Activated naive CD4-positive, alpha-beta T cell treated with anti-CD3 and anti-CD28 coated beads, Interleukin-2, amount 50 U/mL, for 24 hours (primary cell): ENCODE measurements at regions not wholly inside any gene's neighbourhood (a gene's known extent, or its start where the extent isn't known, plus 50 kb on each side); places are given as distances from the start of the nearest gene placed in this dataset.

Source experiments
- H3K27ac Mint-ChIP-seq: one replicate; pipeline ENCODE4 v1.8.0; 2021; ENCODE audit warnings: mild to moderate bottlenecking, mixed read lengths
- H3K27me3 Mint-ChIP-seq: one replicate; pipeline ENCODE4 v1.8.0; 2021; ENCODE audit warnings: mixed read lengths
- H3K36me3 Mint-ChIP-seq: one replicate; pipeline ENCODE4 v1.8.0; 2021; ENCODE audit warnings: mixed read lengths
- H3K4me1 Mint-ChIP-seq: one replicate; pipeline ENCODE4 v1.8.0; 2021; ENCODE audit warnings: mixed read lengths
- H3K4me3 Mint-ChIP-seq: one replicate; pipeline ENCODE4 v1.8.0; 2021; ENCODE audit warnings: mild to moderate bottlenecking, mixed read lengths
- H3K9me3 Mint-ChIP-seq: one replicate; pipeline ENCODE4 v1.8.0; 2021; ENCODE audit warnings: mixed read lengths

- Mint-ChIP-seq H3K27me3 (no peaks in the 10 kb centered on the region), H3K27ac (no peak overlapping the region), H3K4me3 (no peak overlapping the region), H3K4me1 (no peaks in the 10 kb centered on the region), H3K36me3 (no peaks in the 10 kb centered on the region), H3K9me3 (peaks cover 9% of the 10 kb centered on the region)
Measured at GRCh38 chr3:148439254-148439822, 258.4 kb upstream of the AGTR1 start.

- peaks cover 7% of the 10 kb centered on the region for H3K9me3 Mint-ChIP-seq
- H3K27me3 Mint-ChIP-seq, result no peaks in the 10 kb centered on the region
- H3K4me1 Mint-ChIP-seq, result no peaks in the 10 kb centered on the region
- no peak overlapping the region for H3K27ac Mint-ChIP-seq
- no peak overlapping the region for H3K4me3 Mint-ChIP-seq
- no peaks in the 10 kb centered on the region for H3K36me3 Mint-ChIP-seq
Measured at GRCh38 chr3:148441191-148441590, 256.5 kb upstream of the AGTR1 start.

GRCh38 chr3:148450819-148451218 lies 246.9 kb upstream of the AGTR1 start:
- no peaks in the 10 kb centered on the region for H3K36me3 Mint-ChIP-seq
- H3K27me3 Mint-ChIP-seq, result no peaks in the 10 kb centered on the region
- H3K4me3 Mint-ChIP-seq, result no peak overlapping the region
- H3K27ac Mint-ChIP-seq, result no peak overlapping the region
- no peaks in the 10 kb centered on the region for H3K9me3 Mint-ChIP-seq
- H3K4me1 Mint-ChIP-seq, result no peaks in the 10 kb centered on the region

GRCh38 chr3:148451969-148452368 lies 245.7 kb upstream of the AGTR1 start:
- no peaks in the 10 kb centered on the region for H3K9me3 Mint-ChIP-seq
- no peak overlapping the region for H3K27ac Mint-ChIP-seq
- no peaks in the 10 kb centered on the region for H3K36me3 Mint-ChIP-seq
- H3K27me3 Mint-ChIP-seq, result no peaks in the 10 kb centered on the region
- H3K4me1 Mint-ChIP-seq, result no peaks in the 10 kb centered on the region
- no peak overlapping the region for H3K4me3 Mint-ChIP-seq

- H3K9me3 Mint-ChIP-seq, result no peaks in the 10 kb centered on the region
- no peak overlapping the region for H3K4me3 Mint-ChIP-seq
- H3K27me3 Mint-ChIP-seq, result no peaks in the 10 kb centered on the region
- no peaks in the 10 kb centered on the region for H3K36me3 Mint-ChIP-seq
- H3K4me1 Mint-ChIP-seq, result no peaks in the 10 kb centered on the region
- H3K27ac Mint-ChIP-seq, result no peak overlapping the region
Measured at GRCh38 chr3:148453781-148454191, 243.9 kb upstream of the AGTR1 start.

GRCh38 chr3:148455098-148455497 lies 242.6 kb upstream of the AGTR1 start:
- Mint-ChIP-seq H3K4me1 (no peaks in the 10 kb centered on the region), H3K36me3 (no peaks in the 10 kb centered on the region), H3K9me3 (no peaks in the 10 kb centered on the region), H3K27ac (no peak overlapping the region), H3K4me3 (no peak overlapping the region), H3K27me3 (no peaks in the 10 kb centered on the region)

GRCh38 chr3:148457886-148458285 lies 239.8 kb upstream of the AGTR1 start:
- no peak overlapping the region for H3K27ac Mint-ChIP-seq
- no peak overlapping the region for H3K4me3 Mint-ChIP-seq
- no peaks in the 10 kb centered on the region for H3K9me3 Mint-ChIP-seq
- no peaks in the 10 kb centered on the region for H3K36me3 Mint-ChIP-seq
- H3K4me1 Mint-ChIP-seq, result no peaks in the 10 kb centered on the region
- no peaks in the 10 kb centered on the region for H3K27me3 Mint-ChIP-seq

- Mint-ChIP-seq H3K36me3 (no peaks in the 10 kb centered on the region), H3K4me3 (no peak overlapping the region), H3K27me3 (no peaks in the 10 kb centered on the region), H3K4me1 (no peaks in the 10 kb centered on the region), H3K27ac (no peak overlapping the region), H3K9me3 (no peaks in the 10 kb centered on the region)
Measured at GRCh38 chr3:148459931-148460513, 237.7 kb upstream of the AGTR1 start.

GRCh38 chr3:148460686-148461085 lies 237.0 kb upstream of the AGTR1 start:
- no peaks in the 10 kb centered on the region for H3K36me3 Mint-ChIP-seq
- H3K27me3 Mint-ChIP-seq, result no peaks in the 10 kb centered on the region
- no peak overlapping the region for H3K27ac Mint-ChIP-seq
- H3K9me3 Mint-ChIP-seq, result no peaks in the 10 kb centered on the region
- no peaks in the 10 kb centered on the region for H3K4me1 Mint-ChIP-seq
- H3K4me3 Mint-ChIP-seq, result no peak overlapping the region

GRCh38 chr3:148464246-148464645 lies 233.5 kb upstream of the AGTR1 start:
- Mint-ChIP-seq H3K36me3 (no peaks in the 10 kb centered on the region), H3K4me1 (no peaks in the 10 kb centered on the region), H3K27me3 (no peaks in the 10 kb centered on the region), H3K27ac (no peak overlapping the region), H3K9me3 (no peaks in the 10 kb centered on the region), H3K4me3 (no peak overlapping the region)

GRCh38 chr3:148466143-148466542 lies 231.6 kb upstream of the AGTR1 start:
- Mint-ChIP-seq H3K9me3 (no peaks in the 10 kb centered on the region), H3K27ac (no peak overlapping the region), H3K36me3 (no peaks in the 10 kb centered on the region), H3K27me3 (no peaks in the 10 kb centered on the region), H3K4me1 (no peaks in the 10 kb centered on the region), H3K4me3 (no peak overlapping the region)

GRCh38 chr3:148466980-148467740 lies 230.5 kb upstream of the AGTR1 start:
- no peaks in the 10 kb centered on the region for H3K4me1 Mint-ChIP-seq
- no peaks in the 10 kb centered on the region for H3K9me3 Mint-ChIP-seq
- H3K36me3 Mint-ChIP-seq, result no peaks in the 10 kb centered on the region
- no peaks in the 10 kb centered on the region for H3K27me3 Mint-ChIP-seq
- no peak overlapping the region for H3K4me3 Mint-ChIP-seq
- H3K27ac Mint-ChIP-seq, result no peak overlapping the region

GRCh38 chr3:148477375-148477774 lies 220.3 kb upstream of the AGTR1 start:
- H3K4me1 Mint-ChIP-seq, result no peaks in the 10 kb centered on the region
- no peaks in the 10 kb centered on the region for H3K27me3 Mint-ChIP-seq
- H3K4me3 Mint-ChIP-seq, result no peak overlapping the region
- H3K9me3 Mint-ChIP-seq, result peaks cover 18% of the 10 kb centered on the region
- H3K36me3 Mint-ChIP-seq, result no peaks in the 10 kb centered on the region
- H3K27ac Mint-ChIP-seq, result no peak overlapping the region

GRCh38 chr3:148493631-148494030 lies 204.1 kb upstream of the AGTR1 start:
- no peaks in the 10 kb centered on the region for H3K36me3 Mint-ChIP-seq
- no peaks in the 10 kb centered on the region for H3K4me1 Mint-ChIP-seq
- no peak overlapping the region for H3K4me3 Mint-ChIP-seq
- H3K27me3 Mint-ChIP-seq, result no peaks in the 10 kb centered on the region
- peaks cover 9% of the 10 kb centered on the region for H3K9me3 Mint-ChIP-seq
- no peak overlapping the region for H3K27ac Mint-ChIP-seq

- Mint-ChIP-seq H3K36me3 (no peaks in the 10 kb centered on the region), H3K27ac (no peak overlapping the region), H3K4me3 (no peak overlapping the region), H3K27me3 (no peaks in the 10 kb centered on the region), H3K4me1 (no peaks in the 10 kb centered on the region), H3K9me3 (peaks cover 7% of the 10 kb centered on the region)
Measured at GRCh38 chr3:148494451-148494850, 203.3 kb upstream of the AGTR1 start.

GRCh38 chr3:148500881-148501280 lies 196.8 kb upstream of the AGTR1 start:
- Mint-ChIP-seq H3K27me3 (no peaks in the 10 kb centered on the region), H3K4me3 (no peak overlapping the region), H3K9me3 (no peaks in the 10 kb centered on the region)

More at GRCh38 chr3:148500881-148501280, 196.8 kb upstream of the AGTR1 start:
- no peak overlapping the region for H3K27ac Mint-ChIP-seq
- H3K36me3 Mint-ChIP-seq, result no peaks in the 10 kb centered on the region
- no peaks in the 10 kb centered on the region for H3K4me1 Mint-ChIP-seq
